Smooth muscle cell (in vitro differentiated cells): ENCODE measurements at regions not wholly inside any gene's neighbourhood (a gene's known extent, or its start where the extent isn't known, plus 50 kb on each side); places are given as distances from the start of the nearest gene placed in this dataset.

Experiments used
- DNase-seq: peaks from one replicate; lab custom pipeline; 2025; ENCODE audit not compliant: unreplicated experiment; lab: John Stamatoyannopoulos, UW
- H2AFZ ChIP-seq: fragments of 200-600 bp; sonication (generic); 2 replicates; pipeline ENCODE4 v1.6.0; 2016; ENCODE audit warnings: antibody characterized with exemption, low read depth, mild to moderate bottlenecking
- H3F3A ChIP-seq: fragments of 200-600 bp; sonication (generic); 2 replicates; pipeline ENCODE4 v1.6.0; 2017; ENCODE audit warnings: antibody characterized with exemption, low read depth
- H3K27ac ChIP-seq: fragments of 200-600 bp; sonication (generic); 2 replicates; pipeline ENCODE4 v1.5.1; 2016; ENCODE audit warnings: low read depth, mild to moderate bottlenecking
- H3K27me3 ChIP-seq: fragments of 200-600 bp; sonication (generic); 2 replicates; pipeline ENCODE4 v1.6.1; 2016; ENCODE audit warnings: low read depth, mild to moderate bottlenecking
- H3K36me3 ChIP-seq: fragments of 200-600 bp; sonication (generic); 2 replicates; pipeline ENCODE4 v1.5.1; 2016; ENCODE audit warnings: low read depth
- H3K4me1 ChIP-seq: fragments of 200-600 bp; sonication (generic); 2 replicates; pipeline ENCODE4 v1.5.1; 2016; ENCODE audit warnings: low read depth
- H3K4me2 ChIP-seq: fragments of 200-600 bp; sonication (generic); 2 replicates; pipeline ENCODE4 v1.6.0; 2016; ENCODE audit warnings: mild to moderate bottlenecking
- H3K4me3 ChIP-seq: fragments of 200-600 bp; sonication (generic); 2 replicates; pipeline ENCODE4 v1.5.1; 2016; ENCODE audit warnings: mild to moderate bottlenecking
- H3K79me2 ChIP-seq: fragments of 200-600 bp; sonication (generic); 2 replicates; pipeline ENCODE4 v1.6.0; 2016; ENCODE audit warnings: low read depth, mild to moderate bottlenecking
- H3K9ac ChIP-seq: fragments of 200-600 bp; sonication (generic); 2 replicates; pipeline ENCODE4 v1.6.0; 2016; ENCODE audit warnings: low read depth
- H3K9me3 ChIP-seq: fragments of 200-600 bp; sonication (generic); replicated peaks from 2 replicates; pipeline ENCODE4 v1.5.1; 2016; ENCODE audit warnings: low read depth
- H4K20me1 ChIP-seq: fragments of 200-600 bp; sonication (generic); 2 replicates; pipeline ENCODE4 v1.6.0; 2016; ENCODE audit warnings: low read depth
- WGBS: methylation state at CpG from one replicate; pipeline ENCODE4 v1.1.7; 2016; ENCODE audit warnings: low lambda C conversion rate; 5-methylcytosine and 5-hydroxymethylcytosine counted together
- TF ChIP-seq, protein P1 (sequence below): fragments of 200-600 bp; sonication (generic); IDR thresholded peaks from 2 replicates; pipeline ENCODE4 v1.5.1; 2017; ENCODE audit warnings: borderline replicate concordance, mild to moderate bottlenecking, antibody characterized with exemption; ENCODE audit not compliant: insufficient read depth, poor library complexity, severe bottlenecking

GRCh38 chr11:24386546-24387397 is 110.1 kb upstream of the LUZP2 start:
- Histone ChIP-seq H2AFZ (no peak overlapping the region), H3K4me1 (no peaks in the 10 kb centered on the region), H3K9ac (no peak overlapping the region), H3K79me2 (no peaks in the 10 kb centered on the region), H3K4me3 (no peak overlapping the region), H3F3A (no peaks in the 10 kb centered on the region), H3K4me2 (no peak overlapping the region), H3K36me3 (no peaks in the 10 kb centered on the region), H3K27ac (no peak overlapping the region), H4K20me1 (no peaks in the 10 kb centered on the region), H3K9me3 (no peaks in the 10 kb centered on the region), H3K27me3 (no peaks in the 10 kb centered on the region)
- TF ChIP-seq, protein P1, sequence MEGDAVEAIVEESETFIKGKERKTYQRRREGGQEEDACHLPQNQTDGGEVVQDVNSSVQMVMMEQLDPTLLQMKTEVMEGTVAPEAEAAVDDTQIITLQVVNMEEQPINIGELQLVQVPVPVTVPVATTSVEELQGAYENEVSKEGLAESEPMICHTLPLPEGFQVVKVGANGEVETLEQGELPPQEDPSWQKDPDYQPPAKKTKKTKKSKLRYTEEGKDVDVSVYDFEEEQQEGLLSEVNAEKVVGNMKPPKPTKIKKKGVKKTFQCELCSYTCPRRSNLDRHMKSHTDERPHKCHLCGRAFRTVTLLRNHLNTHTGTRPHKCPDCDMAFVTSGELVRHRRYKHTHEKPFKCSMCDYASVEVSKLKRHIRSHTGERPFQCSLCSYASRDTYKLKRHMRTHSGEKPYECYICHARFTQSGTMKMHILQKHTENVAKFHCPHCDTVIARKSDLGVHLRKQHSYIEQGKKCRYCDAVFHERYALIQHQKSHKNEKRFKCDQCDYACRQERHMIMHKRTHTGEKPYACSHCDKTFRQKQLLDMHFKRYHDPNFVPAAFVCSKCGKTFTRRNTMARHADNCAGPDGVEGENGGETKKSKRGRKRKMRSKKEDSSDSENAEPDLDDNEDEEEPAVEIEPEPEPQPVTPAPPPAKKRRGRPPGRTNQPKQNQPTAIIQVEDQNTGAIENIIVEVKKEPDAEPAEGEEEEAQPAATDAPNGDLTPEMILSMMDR = peak; percentile 59
- 59% methylated on average over 6 of the region's 6 CpGs for WGBS
- no peak for DNase-seq

GRCh38 chr11:24389575-24389974 is 107.3 kb upstream of the LUZP2 start:
- 85% methylated on average over 5 of the region's 5 CpGs for WGBS

GRCh38 chr11:24390016-24390415 is 106.8 kb upstream of the LUZP2 start:
- H3K9me3 ChIP-seq = no peaks in the 10 kb centered on the region
- WGBS = 74% methylated on average over 5 of the region's 5 CpGs
- H3K36me3 ChIP-seq = no peaks in the 10 kb centered on the region
- H3K9ac ChIP-seq = no peak overlapping the region
- no peak for DNase-seq
- no peak overlapping the region for H3K4me2 ChIP-seq
- no peaks in the 10 kb centered on the region for H4K20me1 ChIP-seq
- no peaks in the 10 kb centered on the region for H3F3A ChIP-seq
- H3K27ac ChIP-seq = no peak overlapping the region
- H3K4me3 ChIP-seq = no peak overlapping the region
- H3K79me2 ChIP-seq = no peaks in the 10 kb centered on the region
- TF ChIP-seq, protein P1 = no peak
- H3K27me3 ChIP-seq = no peaks in the 10 kb centered on the region
- H3K4me1 ChIP-seq = no peaks in the 10 kb centered on the region
- no peak overlapping the region for H2AFZ ChIP-seq

More at GRCh38 chr11:24389575-24389974, 107.3 kb upstream of the LUZP2 start:
- no peaks in the 10 kb centered on the region for H3K27me3 ChIP-seq
- H2AFZ ChIP-seq = no peak overlapping the region
- no peaks in the 10 kb centered on the region for H3K79me2 ChIP-seq
- H3K9me3 ChIP-seq = no peaks in the 10 kb centered on the region
- no peak overlapping the region for H3K9ac ChIP-seq
- H3K27ac ChIP-seq = no peak overlapping the region
- no peaks in the 10 kb centered on the region for H4K20me1 ChIP-seq
- H3K36me3 ChIP-seq = no peaks in the 10 kb centered on the region
- no peaks in the 10 kb centered on the region for H3K4me1 ChIP-seq
- TF ChIP-seq, protein P1 = no peak
- no peak overlapping the region for H3K4me2 ChIP-seq
- no peaks in the 10 kb centered on the region for H3F3A ChIP-seq
- no peak for DNase-seq
- no peak overlapping the region for H3K4me3 ChIP-seq

DNA sequence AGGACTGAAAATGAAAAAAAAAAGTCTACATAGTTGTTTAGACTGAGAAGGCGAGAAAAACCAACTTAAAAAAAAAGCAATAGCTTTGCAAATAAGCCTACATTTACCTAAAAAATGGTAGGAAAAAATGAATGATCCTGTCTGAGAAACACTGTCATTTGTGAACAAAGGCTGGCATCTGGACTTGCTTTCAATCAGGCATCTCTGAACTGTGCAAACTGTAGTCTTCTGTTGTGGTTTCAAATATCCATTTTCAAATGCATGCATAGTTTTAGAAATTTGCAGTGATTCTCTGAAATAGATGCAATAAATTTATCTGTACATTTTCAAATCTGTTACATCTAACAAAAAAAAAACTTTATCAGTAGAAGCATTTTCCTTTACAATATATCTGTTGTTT is 106.1 kb upstream of the LUZP2 start:
- no peak for DNase-seq
- TF ChIP-seq, protein P1 = no peak
- H3K79me2 ChIP-seq = no peaks in the 10 kb centered on the region
- H3K4me3 ChIP-seq = no peak overlapping the region
- no peaks in the 10 kb centered on the region for H3K4me1 ChIP-seq
- no peak overlapping the region for H3K9ac ChIP-seq
- H3K27me3 ChIP-seq = no peaks in the 10 kb centered on the region
- H3K27ac ChIP-seq = no peak overlapping the region
- H3K4me2 ChIP-seq = no peak overlapping the region
- WGBS = 90% methylated on average over 1 of the region's 1 CpG
- H4K20me1 ChIP-seq = no peaks in the 10 kb centered on the region
- no peaks in the 10 kb centered on the region for H3F3A ChIP-seq
- no peaks in the 10 kb centered on the region for H3K9me3 ChIP-seq
- no peak overlapping the region for H2AFZ ChIP-seq
- no peaks in the 10 kb centered on the region for H3K36me3 ChIP-seq
